HEK293 (cell line): ENCODE measurements at regions not wholly inside any gene's neighbourhood (a gene's known extent, or its start where the extent isn't known, plus 50 kb on each side); places are given as distances from the start of the nearest gene placed in this dataset.

ENCODE experiments used
- ATF2 ChIP-seq: fragments of 450-650 bp; formaldehyde crosslinking; IDR thresholded peaks from 2 replicates; pipeline ENCODE4 v1.5.1; 2016; ENCODE audit warnings: missing biosample characterization, missing genetic modification characterization, low read depth
- EGR2 ChIP-seq: fragments of 450-650 bp; formaldehyde crosslinking; IDR thresholded peaks from 2 replicates; pipeline ENCODE4 v1.5.1; 2016; ENCODE audit warnings: low read depth, missing biosample characterization, missing genetic modification characterization
- KLF16 ChIP-seq: fragments of 450-650 bp; formaldehyde crosslinking; IDR thresholded peaks from 2 replicates; pipeline ENCODE4 v1.5.1; 2017; ENCODE audit warnings: missing biosample characterization, missing genetic modification characterization
- ZBTB7A ChIP-seq: fragments of 450-650 bp; formaldehyde crosslinking; IDR thresholded peaks from 2 replicates; pipeline ENCODE4 v1.5.1; 2016; ENCODE audit warnings: low read depth, missing biosample characterization, missing genetic modification characterization
- ZEB2 ChIP-seq: fragments of 450-650 bp; formaldehyde crosslinking; IDR thresholded peaks from 2 replicates; pipeline ENCODE4 v1.5.1; 2016; ENCODE audit warnings: missing biosample characterization, missing genetic modification characterization
- ZNF114 ChIP-seq: fragments of 450-650 bp; formaldehyde crosslinking; IDR thresholded peaks from 2 replicates; pipeline ENCODE4 v1.5.0; 2017; ENCODE audit warnings: missing biosample characterization, missing genetic modification characterization
- ZNF16 ChIP-seq: fragments of 450-650 bp; formaldehyde crosslinking; IDR thresholded peaks from 2 replicates; pipeline ENCODE4 v1.5.1; 2016; ENCODE audit warnings: low read depth, missing biosample characterization, missing genetic modification characterization
- ZNF660 ChIP-seq: fragments of 450-650 bp; IDR thresholded peaks from 2 replicates; pipeline ENCODE4 v1.5.1; 2018; ENCODE audit warnings: missing biosample characterization, mild to moderate bottlenecking, missing genetic modification characterization
- ZSCAN30 ChIP-seq: fragments of 450-650 bp; IDR thresholded peaks from 2 replicates; pipeline ENCODE4 v1.5.1; 2018; ENCODE audit warnings: missing biosample characterization, mild to moderate bottlenecking, missing genetic modification characterization, moderate library complexity
- TF ChIP-seq, protein P1 (sequence below): fragments of 450-650 bp; formaldehyde crosslinking; optimal IDR thresholded peaks from 2 replicates; pipeline ENCODE3; 2016; ENCODE audit warnings: missing biosample characterization, mild to moderate bottlenecking, missing genetic modification characterization
- TF ChIP-seq, protein P2 (sequence below): fragments of 450-650 bp; formaldehyde crosslinking; IDR thresholded peaks from 2 replicates; pipeline ENCODE4 v1.5.1; 2016; ENCODE audit warnings: missing biosample characterization, missing genetic modification characterization

DNA sequence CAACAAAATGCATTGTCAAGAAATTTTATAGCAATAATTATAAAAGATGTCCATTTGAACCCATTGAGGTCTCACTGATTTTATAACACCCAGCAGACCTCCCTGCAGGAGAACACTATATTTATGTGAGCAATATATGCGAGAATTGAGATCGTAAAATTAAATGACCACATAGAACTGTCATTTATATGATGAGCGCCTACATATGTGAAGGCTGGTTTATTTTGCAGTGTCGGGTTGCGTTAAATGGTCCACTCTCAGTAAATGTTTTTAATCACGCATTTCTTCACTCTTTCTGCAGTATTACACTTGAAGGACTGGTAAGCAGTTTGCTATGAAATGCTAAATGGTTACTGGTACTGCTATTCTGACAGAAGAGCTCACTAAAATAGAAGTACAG, 408.5 kb upstream of the AGTR1 start:
- TF ChIP-seq ZBTB7A (no peak), ATF2 (no peak), ZNF16 (no peak), ZSCAN30 (tag by site-specific recombination) (no peak), KLF16 (tag by site-specific recombination) (no peak), ZNF660 (tag by site-specific recombination) (no peak), EGR2 (tag by site-specific recombination) (no peak), ZNF114 (no peak), ZEB2 (tag by site-specific recombination) (no peak)
- TF ChIP-seq, protein P1, sequence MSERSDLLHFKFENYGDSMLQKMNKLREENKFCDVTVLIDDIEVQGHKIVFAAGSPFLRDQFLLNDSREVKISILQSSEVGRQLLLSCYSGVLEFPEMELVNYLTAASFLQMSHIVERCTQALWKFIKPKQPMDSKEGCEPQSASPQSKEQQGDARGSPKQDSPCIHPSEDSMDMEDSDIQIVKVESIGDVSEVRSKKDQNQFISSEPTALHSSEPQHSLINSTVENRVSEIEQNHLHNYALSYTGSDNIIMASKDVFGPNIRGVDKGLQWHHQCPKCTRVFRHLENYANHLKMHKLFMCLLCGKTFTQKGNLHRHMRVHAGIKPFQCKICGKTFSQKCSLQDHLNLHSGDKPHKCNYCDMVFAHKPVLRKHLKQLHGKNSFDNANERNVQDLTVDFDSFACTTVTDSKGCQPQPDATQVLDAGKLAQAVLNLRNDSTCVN (tag by site-specific recombination), result no peak
- TF ChIP-seq, protein P2, sequence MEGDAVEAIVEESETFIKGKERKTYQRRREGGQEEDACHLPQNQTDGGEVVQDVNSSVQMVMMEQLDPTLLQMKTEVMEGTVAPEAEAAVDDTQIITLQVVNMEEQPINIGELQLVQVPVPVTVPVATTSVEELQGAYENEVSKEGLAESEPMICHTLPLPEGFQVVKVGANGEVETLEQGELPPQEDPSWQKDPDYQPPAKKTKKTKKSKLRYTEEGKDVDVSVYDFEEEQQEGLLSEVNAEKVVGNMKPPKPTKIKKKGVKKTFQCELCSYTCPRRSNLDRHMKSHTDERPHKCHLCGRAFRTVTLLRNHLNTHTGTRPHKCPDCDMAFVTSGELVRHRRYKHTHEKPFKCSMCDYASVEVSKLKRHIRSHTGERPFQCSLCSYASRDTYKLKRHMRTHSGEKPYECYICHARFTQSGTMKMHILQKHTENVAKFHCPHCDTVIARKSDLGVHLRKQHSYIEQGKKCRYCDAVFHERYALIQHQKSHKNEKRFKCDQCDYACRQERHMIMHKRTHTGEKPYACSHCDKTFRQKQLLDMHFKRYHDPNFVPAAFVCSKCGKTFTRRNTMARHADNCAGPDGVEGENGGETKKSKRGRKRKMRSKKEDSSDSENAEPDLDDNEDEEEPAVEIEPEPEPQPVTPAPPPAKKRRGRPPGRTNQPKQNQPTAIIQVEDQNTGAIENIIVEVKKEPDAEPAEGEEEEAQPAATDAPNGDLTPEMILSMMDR (tag by site-specific recombination), result no peak
